GM21515 (cell line): ENCODE measurements at regions not wholly inside any gene's neighbourhood (a gene's known extent, or its start where the extent isn't known, plus 50 kb on each side); places are given as distances from the start of the nearest gene placed in this dataset.
"Not testable (repeated sequence)": the region's sequence is repeated elsewhere in the genome, so short reads cannot be mapped to it uniquely, and the experiment has no call there.

Experiments used
- ATAC-seq: cut with Tn5 transposase; IDR thresholded peaks from one replicate; pipeline ENCODE4 v1.9.1; 2021; ENCODE audit not compliant: unreplicated experiment

GRCh38 chr1:181170194-181170593 lies 81.7 kb downstream of the IER5 start:
- ATAC-seq, result no peak

GRCh38 chr1:181172082-181172481 lies 83.6 kb downstream of the IER5 start:
- ATAC-seq, result no peak

- no peak for ATAC-seq
Observed at GRCh38 chr1:181173761-181174447, 85.4 kb downstream of the IER5 start.

GRCh38 chr1:181174861-181175260 lies 86.4 kb downstream of the IER5 start:
- ATAC-seq, result no peak

GRCh38 chr1:181175356-181175910 lies 86.9 kb downstream of the IER5 start:
- no peak for ATAC-seq

- ATAC-seq, result no peak
Observed at GRCh38 chr1:181175955-181176354, 87.5 kb downstream of the IER5 start.

- no peak for ATAC-seq
Observed at GRCh38 chr1:181178241-181178879, 89.9 kb downstream of the IER5 start.

GRCh38 chr1:181179279-181179986 lies 90.9 kb downstream of the IER5 start:
- ATAC-seq, result no peak

- ATAC-seq, result no peak
Observed at GRCh38 chr1:181179987-181180365, 91.5 kb downstream of the IER5 start.

- ATAC-seq, result no peak
Observed at GRCh38 chr1:181180407-181181031, 92.0 kb downstream of the IER5 start.

GRCh38 chr1:181181792-181182585 lies 93.5 kb downstream of the IER5 start:
- ATAC-seq, result no peak

- ATAC-seq, result no peak
Observed at GRCh38 chr1:181184621-181185020, 96.1 kb downstream of the IER5 start.

GRCh38 chr1:181185461-181185860 lies 97.0 kb downstream of the IER5 start:
- ATAC-seq, result no peak

- ATAC-seq, result not testable (repeated sequence)
Observed at GRCh38 chr1:181186133-181186532, 97.6 kb downstream of the IER5 start.

- no peak for ATAC-seq
Observed at GRCh38 chr1:181187337-181188126, 99.0 kb downstream of the IER5 start.

- ATAC-seq, result no peak
Observed at GRCh38 chr1:181189245-181189644, 100.7 kb downstream of the IER5 start.

GRCh38 chr1:181189691-181190363 lies 101.3 kb downstream of the IER5 start:
- ATAC-seq, result peak; percentile 77

- ATAC-seq, result no peak
Observed at GRCh38 chr1:181190364-181191035, 102.0 kb downstream of the IER5 start.
